Rectal smooth muscle tissue (tissue), 1 donor: ENCODE measurements at regions not wholly inside any gene's neighbourhood (a gene's known extent, or its start where the extent isn't known, plus 50 kb on each side); places are given as distances from the start of the nearest gene placed in this dataset.

Source experiments
- H3K27ac ChIP-seq: one replicate; pipeline ENCODE4 v1.7.0; 2013; ENCODE audit warnings: low read depth, low read length, inconsistent platforms
- H3K27me3 ChIP-seq: one replicate; pipeline ENCODE4 v1.7.0; 2013; ENCODE audit warnings: low read length; ENCODE audit not compliant: control insufficient read depth, insufficient read depth
- H3K36me3 ChIP-seq: one replicate; pipeline ENCODE4 v1.7.0; 2013; ENCODE audit warnings: low read length; ENCODE audit not compliant: control insufficient read depth, insufficient read depth
- H3K4me1 ChIP-seq: one replicate; pipeline ENCODE4 v1.7.0; 2013; ENCODE audit warnings: low read length; ENCODE audit not compliant: control insufficient read depth, insufficient read depth
- H3K4me3 ChIP-seq: one replicate; pipeline ENCODE4 v1.7.0; 2013; ENCODE audit warnings: low read length
- H3K9ac ChIP-seq: one replicate; pipeline ENCODE4 v1.7.0; 2013; ENCODE audit warnings: low read length

- H3K36me3 ChIP-seq = no peaks in the 10 kb centered on the region
- no peak overlapping the region for H3K27ac ChIP-seq
- H3K4me1 ChIP-seq = peaks cover 4% of the 10 kb centered on the region
- H3K9ac ChIP-seq = no peak overlapping the region
- no peak overlapping the region for H3K4me3 ChIP-seq
- no peaks in the 10 kb centered on the region for H3K27me3 ChIP-seq
Measured at GRCh38 chr5:15447209-15447608, 52.8 kb upstream of the FBXL7 start.

DNA sequence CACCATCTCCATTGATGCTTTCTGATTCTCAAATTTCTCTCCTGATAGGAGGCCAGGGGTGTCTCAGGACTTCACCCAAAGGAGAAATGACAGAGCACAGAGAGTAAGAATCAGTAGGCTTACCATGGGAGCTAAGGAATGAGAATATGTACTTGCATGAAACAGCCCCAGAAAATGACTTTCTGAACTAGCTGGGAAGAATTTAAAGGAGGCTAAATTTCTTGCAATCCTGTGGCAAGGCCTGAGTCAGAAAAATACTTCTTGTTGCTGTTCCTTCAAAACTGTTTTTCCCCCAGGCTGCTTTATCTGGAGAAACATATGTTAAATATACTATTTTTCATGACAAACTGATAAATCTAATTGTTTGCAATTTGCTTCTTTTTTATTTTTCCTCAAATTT is 53.4 kb upstream of the FBXL7 start:
- Histone ChIP-seq H3K36me3 (no peaks in the 10 kb centered on the region), H3K4me3 (no peak overlapping the region), H3K4me1 (no peaks in the 10 kb centered on the region), H3K9ac (no peak overlapping the region), H3K27ac (no peak overlapping the region), H3K27me3 (no peaks in the 10 kb centered on the region)

- Histone ChIP-seq H3K27ac (no peak overlapping the region), H3K27me3 (no peaks in the 10 kb centered on the region), H3K36me3 (no peaks in the 10 kb centered on the region), H3K4me1 (peaks cover 3% of the 10 kb centered on the region), H3K4me3 (no peak overlapping the region), H3K9ac (no peak overlapping the region)
Measured at GRCh38 chr5:15442193-15442570, 57.8 kb upstream of the FBXL7 start.

GRCh38 chr5:15441433-15442192 is 58.4 kb upstream of the FBXL7 start:
- no peak overlapping the region for H3K9ac ChIP-seq
- H3K27me3 ChIP-seq = no peaks in the 10 kb centered on the region
- no peak overlapping the region for H3K27ac ChIP-seq
- H3K4me1 ChIP-seq = peaks cover 3% of the 10 kb centered on the region
- H3K4me3 ChIP-seq = no peak overlapping the region
- no peaks in the 10 kb centered on the region for H3K36me3 ChIP-seq

DNA sequence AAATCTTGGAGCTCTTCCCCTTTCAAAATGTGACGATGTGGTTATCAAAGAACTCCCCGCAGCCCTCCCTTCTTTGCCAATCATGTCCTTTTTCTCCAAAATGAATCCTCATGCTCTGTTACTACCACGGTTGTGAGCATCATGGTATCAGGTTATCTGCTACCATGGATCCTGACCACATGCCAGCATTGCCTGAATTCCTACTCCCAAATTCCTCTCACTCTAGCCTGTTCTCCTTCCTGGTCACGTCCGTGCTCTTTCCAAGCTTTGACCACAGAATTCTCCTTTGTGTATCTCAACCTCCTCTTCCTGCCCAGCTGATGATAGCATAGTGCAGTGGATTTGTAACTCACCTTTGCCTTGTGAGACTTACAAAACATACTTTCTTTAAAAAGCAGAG is 59.5 kb upstream of the FBXL7 start:
- H3K4me3 ChIP-seq = no peak overlapping the region
- H3K9ac ChIP-seq = no peak overlapping the region
- H3K4me1 ChIP-seq = peaks cover 3% of the 10 kb centered on the region
- no peaks in the 10 kb centered on the region for H3K27me3 ChIP-seq
- no peak overlapping the region for H3K27ac ChIP-seq
- H3K36me3 ChIP-seq = no peaks in the 10 kb centered on the region

- no peaks in the 10 kb centered on the region for H3K27me3 ChIP-seq
- no peak overlapping the region for H3K9ac ChIP-seq
- no peak overlapping the region for H3K4me3 ChIP-seq
- peaks cover 3% of the 10 kb centered on the region for H3K4me1 ChIP-seq
- H3K36me3 ChIP-seq = no peaks in the 10 kb centered on the region
- H3K27ac ChIP-seq = no peak overlapping the region
Measured at GRCh38 chr5:15439801-15440200, 60.2 kb upstream of the FBXL7 start.

GRCh38 chr5:15433709-15434108 is 66.3 kb upstream of the FBXL7 start:
- no peak overlapping the region for H3K27ac ChIP-seq

DNA sequence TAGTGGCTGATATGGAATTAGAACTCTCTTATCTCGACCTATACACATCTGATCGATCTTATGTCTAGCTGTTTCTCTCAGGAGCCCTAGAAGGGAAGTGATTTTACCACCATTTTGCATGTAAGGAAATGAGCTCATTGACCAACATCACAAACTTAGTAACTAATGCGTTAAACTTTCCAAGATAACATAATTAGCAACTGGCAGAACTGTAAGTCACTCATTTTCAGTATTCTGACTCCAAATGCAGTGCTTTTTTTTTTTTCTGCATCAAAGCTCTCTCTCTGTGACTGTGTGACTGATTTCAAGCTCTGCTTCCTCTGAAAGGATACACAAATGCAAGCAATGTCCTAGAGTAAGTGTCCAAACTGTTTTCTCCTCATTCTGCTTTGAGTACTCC is 68.1 kb upstream of the FBXL7 start:
- H3K27ac ChIP-seq = no peak overlapping the region
- H3K36me3 ChIP-seq = no peaks in the 10 kb centered on the region
- no peak overlapping the region for H3K9ac ChIP-seq
- no peaks in the 10 kb centered on the region for H3K27me3 ChIP-seq
- no peaks in the 10 kb centered on the region for H3K4me1 ChIP-seq
- H3K4me3 ChIP-seq = no peak overlapping the region

More at GRCh38 chr5:15433709-15434108, 66.3 kb upstream of the FBXL7 start:
- Histone ChIP-seq H3K9ac (no peak overlapping the region), H3K36me3 (no peaks in the 10 kb centered on the region), H3K4me1 (no peaks in the 10 kb centered on the region), H3K4me3 (no peak overlapping the region), H3K27me3 (no peaks in the 10 kb centered on the region)

- Histone ChIP-seq H3K27ac (peak overlapping the region; percentile 52), H3K27me3 (no peaks in the 10 kb centered on the region), H3K4me1 (peaks cover 11% of the 10 kb centered on the region), H3K4me3 (peak overlapping the region; percentile 51), H3K36me3 (no peaks in the 10 kb centered on the region), H3K9ac (no peak overlapping the region)
Measured at GRCh38 chr5:15425766-15426165, 74.2 kb upstream of the FBXL7 start.

DNA sequence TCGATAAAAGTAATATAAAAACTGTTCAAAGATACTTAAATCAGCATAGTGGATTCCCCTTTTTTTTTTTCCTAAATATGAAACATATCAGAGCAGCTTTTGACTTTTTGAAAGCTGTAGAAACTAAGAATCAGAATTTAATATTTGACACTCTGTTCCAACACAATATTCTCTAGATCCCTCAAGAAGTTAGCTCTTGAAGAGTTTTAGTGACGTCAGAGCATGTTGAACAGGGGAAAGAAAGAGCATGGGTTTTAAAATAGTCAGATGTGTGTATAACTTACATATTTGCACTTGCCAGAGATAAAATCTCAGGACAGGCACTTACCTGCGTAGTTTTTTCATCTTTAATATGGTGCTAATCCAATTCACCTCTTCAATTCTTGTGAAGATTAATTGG is 75.2 kb upstream of the FBXL7 start:
- no peaks in the 10 kb centered on the region for H3K27me3 ChIP-seq
- peaks cover 11% of the 10 kb centered on the region for H3K4me1 ChIP-seq
- no peaks in the 10 kb centered on the region for H3K36me3 ChIP-seq
- no peak overlapping the region for H3K27ac ChIP-seq
- no peak overlapping the region for H3K4me3 ChIP-seq
- no peak overlapping the region for H3K9ac ChIP-seq

- no peaks in the 10 kb centered on the region for H3K27me3 ChIP-seq
- H3K4me1 ChIP-seq = peaks cover 11% of the 10 kb centered on the region
- peak overlapping the region; percentile 27 for H3K27ac ChIP-seq
- no peak overlapping the region for H3K4me3 ChIP-seq
- H3K9ac ChIP-seq = no peak overlapping the region
- H3K36me3 ChIP-seq = no peaks in the 10 kb centered on the region
Measured at GRCh38 chr5:15421921-15422412, 78.0 kb upstream of the FBXL7 start.

DNA sequence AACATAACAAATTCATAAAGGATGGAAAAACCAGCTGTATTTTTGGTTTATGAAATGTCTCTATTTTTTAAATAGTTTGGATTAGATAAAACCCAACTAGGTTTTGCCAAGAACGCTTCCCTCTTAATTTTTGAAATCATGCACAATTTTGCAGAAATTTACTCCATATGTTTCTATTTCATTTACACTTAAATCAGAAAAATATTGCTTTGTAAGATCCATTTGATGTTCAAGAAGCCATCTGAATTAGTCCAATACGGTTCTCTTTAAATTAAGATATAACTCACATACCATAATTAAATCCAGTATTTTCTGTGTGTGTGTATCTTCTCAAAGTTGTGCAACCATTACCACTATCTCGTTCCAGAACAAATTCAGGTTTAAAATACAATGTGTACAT is 78.6 kb upstream of the FBXL7 start:
- no peak overlapping the region for H3K27ac ChIP-seq
- no peaks in the 10 kb centered on the region for H3K36me3 ChIP-seq
- no peak overlapping the region for H3K4me3 ChIP-seq
- H3K4me1 ChIP-seq = peaks cover 11% of the 10 kb centered on the region
- no peak overlapping the region for H3K9ac ChIP-seq
- H3K27me3 ChIP-seq = no peaks in the 10 kb centered on the region

DNA sequence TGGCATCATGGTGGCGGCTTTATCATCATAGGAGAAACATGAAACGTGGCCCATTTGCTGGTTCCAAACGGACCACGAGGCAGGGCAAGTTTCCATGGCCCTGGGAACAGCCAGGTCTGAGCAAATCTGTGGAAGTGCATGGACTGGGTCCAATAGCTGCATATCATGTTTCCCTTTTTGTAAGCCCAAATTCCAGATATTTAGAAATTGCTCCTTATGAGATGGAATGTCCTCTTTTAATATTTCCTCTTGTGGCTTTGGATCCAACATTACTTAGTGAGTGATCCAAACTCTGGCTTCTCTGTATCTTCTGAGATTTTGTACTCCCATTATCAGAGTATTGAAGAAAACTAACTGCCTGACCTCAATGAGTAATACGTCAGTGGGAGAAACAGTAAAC is 79.8 kb upstream of the FBXL7 start:
- Histone ChIP-seq H3K27ac (no peak overlapping the region), H3K4me3 (no peak overlapping the region), H3K9ac (no peak overlapping the region), H3K27me3 (no peaks in the 10 kb centered on the region), H3K36me3 (no peaks in the 10 kb centered on the region), H3K4me1 (peaks cover 5% of the 10 kb centered on the region)
